ENCODE measurements at regions not wholly inside any gene's neighbourhood (a gene's known extent, or its start where the extent isn't known, plus 50 kb on each side); places are given as distances from the start of the nearest gene placed in this dataset.

- no peaks in the 10 kb centered on the region for H3K36me3 ChIP-seq (ENCODE audit: control insufficient read depth in 1 of 2, insufficient read depth in 2 of 2, low read length in 2 of 2)
- ChIA-PET CTCF (interaction anchor here (1.1 to 3.0 kb wide), 7 partner anchors 8 to 1528 kb away, joined by 3 to 12 read pairs (median 8); no protein-coding TSS in a partner anchor), RAD21 (ENCODE audit: low non-redundant PET in 1 of 2, low total read pairs in 2 of 2, uncharacterized antibody in 2 of 2, unreplicated experiment in 2 of 2) (no interaction called here), POLR2A (no interaction called here)
- no peaks in the 10 kb centered on the region for H4K20me1 ChIP-seq (ENCODE audit: insufficient read depth)
- DNase-seq (ENCODE audit: low read depth, low spot score) (no peak), ATAC-seq (peak; percentile 63)
- no TSS peak for BruUV-seq (replicated peaks)
- no peaks in the 10 kb centered on the region for H3K9me2 ChIP-seq (ENCODE audit: insufficient read depth)
- H3K27ac ChIP-seq (ENCODE audit: low read depth, low read length) = no peak overlapping the region
- H3K4me1 ChIP-seq (ENCODE audit: control insufficient read depth in 1 of 2, insufficient read depth in 2 of 2, low read length in 2 of 2) = no peaks in the 10 kb centered on the region
- no peak overlapping the region for H3K4me3 ChIP-seq (replicated peaks in 1 of 2; ENCODE audit: low read depth in 1 of 2, low read length in 2 of 2)
- TF ChIP-seq ZNF274 (IDR thresholded peaks at IDR 0.05; ENCODE audit: low read depth, low read length) = no peak
- peak; percentile 69 for TF ChIP-seq RAD21 (IDR thresholded peaks at IDR 0.05; ENCODE audit: low read depth)
- TF ChIP-seq, protein P1, sequence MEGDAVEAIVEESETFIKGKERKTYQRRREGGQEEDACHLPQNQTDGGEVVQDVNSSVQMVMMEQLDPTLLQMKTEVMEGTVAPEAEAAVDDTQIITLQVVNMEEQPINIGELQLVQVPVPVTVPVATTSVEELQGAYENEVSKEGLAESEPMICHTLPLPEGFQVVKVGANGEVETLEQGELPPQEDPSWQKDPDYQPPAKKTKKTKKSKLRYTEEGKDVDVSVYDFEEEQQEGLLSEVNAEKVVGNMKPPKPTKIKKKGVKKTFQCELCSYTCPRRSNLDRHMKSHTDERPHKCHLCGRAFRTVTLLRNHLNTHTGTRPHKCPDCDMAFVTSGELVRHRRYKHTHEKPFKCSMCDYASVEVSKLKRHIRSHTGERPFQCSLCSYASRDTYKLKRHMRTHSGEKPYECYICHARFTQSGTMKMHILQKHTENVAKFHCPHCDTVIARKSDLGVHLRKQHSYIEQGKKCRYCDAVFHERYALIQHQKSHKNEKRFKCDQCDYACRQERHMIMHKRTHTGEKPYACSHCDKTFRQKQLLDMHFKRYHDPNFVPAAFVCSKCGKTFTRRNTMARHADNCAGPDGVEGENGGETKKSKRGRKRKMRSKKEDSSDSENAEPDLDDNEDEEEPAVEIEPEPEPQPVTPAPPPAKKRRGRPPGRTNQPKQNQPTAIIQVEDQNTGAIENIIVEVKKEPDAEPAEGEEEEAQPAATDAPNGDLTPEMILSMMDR (IDR thresholded peaks at IDR 0.05 in 2 of 3, conservative IDR thresholded peaks at IDR 0.05 in 1 of 3; ENCODE audit: borderline replicate concordance in 1 of 3, insufficient read depth in 1 of 3, low read depth in 2 of 3, low read length in 2 of 3) = peak; percentile 8 to 66 (median 32); a peak in 3 of 6 replicates
- H3K27me3 ChIP-seq (ENCODE audit: insufficient read depth, low read length) = no peaks in the 10 kb centered on the region
- no peak overlapping the region for H3K4me2 ChIP-seq (ENCODE audit: low read length)
- H2AFZ ChIP-seq (ENCODE audit: low read depth, low read length, poor library complexity, severe bottlenecking) = no peak overlapping the region
- intact Hi-C loops (cut with micrococcal nuclease) = loop anchor here (1.0 to 5.0 kb wide), 4 partner anchors 154 to 1528 kb away; no protein-coding TSS in a partner anchor
- H3K9me3 ChIP-seq (ENCODE audit: control insufficient read depth in 1 of 2, insufficient read depth in 1 of 2, low read depth in 1 of 2, low read length in 2 of 2) = no peaks in the 10 kb centered on the region
- H3K79me2 ChIP-seq (ENCODE audit: insufficient read depth, low read length) = no peaks in the 10 kb centered on the region
- H3K9ac ChIP-seq (ENCODE audit: low read length) = no peak overlapping the region
Observed at GRCh38 chr6:18527836-18528743, 140.9 kb downstream of the RNF144B start.

GRCh38 chr6:18530201-18530600 lies 143.1 kb downstream of the RNF144B start:
- no peak overlapping the region for H2AFZ ChIP-seq (ENCODE audit: low read depth, low read length, poor library complexity, severe bottlenecking)
- no peaks in the 10 kb centered on the region for H3K27me3 ChIP-seq (ENCODE audit: insufficient read depth, low read length)
- no peaks in the 10 kb centered on the region for H3K9me2 ChIP-seq (ENCODE audit: insufficient read depth)
- no peak for ATAC-seq
- POLR2A ChIA-PET = no interaction called here
- BruUV-seq (replicated peaks) = no TSS peak
- H3K4me2 ChIP-seq (ENCODE audit: low read length) = no peak overlapping the region
- no peak overlapping the region for H3K9ac ChIP-seq (ENCODE audit: low read length)
- RAD21 ChIA-PET (ENCODE audit: low non-redundant PET in 1 of 2, low total read pairs in 2 of 2, uncharacterized antibody in 2 of 2, unreplicated experiment in 2 of 2) = no interaction called here
- no peak overlapping the region for H3K4me3 ChIP-seq (replicated peaks in 1 of 2; ENCODE audit: low read depth in 1 of 2, low read length in 2 of 2)
- no peaks in the 10 kb centered on the region for H3K36me3 ChIP-seq (ENCODE audit: control insufficient read depth in 1 of 2, insufficient read depth in 2 of 2, low read length in 2 of 2)
- no peaks in the 10 kb centered on the region; a peak in 1 of 4 replicates for H3K4me1 ChIP-seq (ENCODE audit: control insufficient read depth in 1 of 2, insufficient read depth in 2 of 2, low read length in 2 of 2)
- CTCF ChIA-PET = interaction anchor here (2.0 kb wide), 1 partner anchor 1526 kb away, joined by 10 read pairs; no protein-coding TSS in a partner anchor
- no peaks in the 10 kb centered on the region for H4K20me1 ChIP-seq (ENCODE audit: insufficient read depth)
- H3K27ac ChIP-seq (ENCODE audit: low read depth, low read length) = no peak overlapping the region
- no peaks in the 10 kb centered on the region for H3K9me3 ChIP-seq (ENCODE audit: control insufficient read depth in 1 of 2, insufficient read depth in 1 of 2, low read depth in 1 of 2, low read length in 2 of 2)
- intact Hi-C loops (cut with micrococcal nuclease) = loop anchor here (5.0 kb wide), 1 partner anchor 217 kb away; no protein-coding TSS in a partner anchor
- no peak for DNase-seq (ENCODE audit: low read depth, low spot score)
- no peaks in the 10 kb centered on the region for H3K79me2 ChIP-seq (ENCODE audit: insufficient read depth, low read length)
- TF ChIP-seq SIN3A (IDR thresholded peaks at IDR 0.05; ENCODE audit: low read depth) (no peak), EGR1 (IDR thresholded peaks at IDR 0.05; ENCODE audit: low read depth) (no peak), YY1 (IDR thresholded peaks at IDR 0.05; ENCODE audit: extremely low read depth, insufficient replicate concordance, low read depth, low read length) (no peak), FOSL1 (IDR thresholded peaks at IDR 0.05; ENCODE audit: low read depth) (no peak), EZH2phosphoT487 (IDR thresholded peaks at IDR 0.05; ENCODE audit: borderline replicate concordance) (no peak), SP1 (IDR thresholded peaks at IDR 0.05; ENCODE audit: low read depth) (no peak), REST (IDR thresholded peaks at IDR 0.05; ENCODE audit: low read depth) (no peak), MAX (IDR thresholded peaks at IDR 0.05) (no peak), SRF (IDR thresholded peaks at IDR 0.05; ENCODE audit: low read depth) (no peak), ZFX (IDR thresholded peaks at IDR 0.05) (no peak), EZH2 (IDR thresholded peaks at IDR 0.05) (no peak)
